DMS 273 (cell line): ENCODE measurements at regions not wholly inside any gene's neighbourhood (a gene's known extent, or its start where the extent isn't known, plus 50 kb on each side); places are given as distances from the start of the nearest gene placed in this dataset.

ENCODE experiments used
- DNase-seq: peaks from one replicate; lab custom pipeline; 2025; ENCODE audit not compliant: unreplicated experiment; lab: John Stamatoyannopoulos, UW

GRCh38 chr16:85306793-85307551, 194.7 kb upstream of the CIBAR2 start:
- no peak for DNase-seq

- DNase-seq, result no peak
Measured at GRCh38 chr16:85307552-85308364, 195.5 kb upstream of the CIBAR2 start.

- DNase-seq, result no peak
Measured at GRCh38 chr16:85308611-85309540, 196.6 kb upstream of the CIBAR2 start.

- peak; percentile 79 for DNase-seq
Measured at GRCh38 chr16:85309656-85310587, 197.7 kb upstream of the CIBAR2 start.

- DNase-seq, result no peak
Measured at GRCh38 chr16:85310868-85311585, 198.8 kb upstream of the CIBAR2 start.

GRCh38 chr16:85311741-85312140, 199.5 kb upstream of the CIBAR2 start:
- DNase-seq, result no peak

- no peak for DNase-seq
Measured at GRCh38 chr16:85312174-85312573, 199.9 kb upstream of the CIBAR2 start.

GRCh38 chr16:85312642-85313525, 200.6 kb upstream of the CIBAR2 start:
- DNase-seq, result no peak

- DNase-seq, result peak; percentile 69
Measured at GRCh38 chr16:85313526-85314301, 201.4 kb upstream of the CIBAR2 start.

- DNase-seq, result no peak
Measured at GRCh38 chr16:85314512-85314971, 202.3 kb upstream of the CIBAR2 start.

GRCh38 chr16:85315866-85316265, 203.6 kb upstream of the CIBAR2 start:
- no peak for DNase-seq

- peak; percentile 74 for DNase-seq
Measured at GRCh38 chr16:85316321-85316919, 204.1 kb upstream of the CIBAR2 start.

GRCh38 chr16:85316944-85317343, 204.7 kb upstream of the CIBAR2 start:
- DNase-seq, result no peak

- no peak for DNase-seq
Measured at GRCh38 chr16:85317704-85318103, 205.4 kb upstream of the CIBAR2 start.

GRCh38 chr16:85319208-85319983, 207.1 kb upstream of the CIBAR2 start:
- no peak for DNase-seq

- DNase-seq, result no peak
Measured at GRCh38 chr16:85319984-85320440, 207.7 kb upstream of the CIBAR2 start.
